GM18511 (cell line): ENCODE measurements at regions not wholly inside any gene's neighbourhood (a gene's known extent, or its start where the extent isn't known, plus 50 kb on each side); places are given as distances from the start of the nearest gene placed in this dataset.
"Not testable (repeated sequence)": the region's sequence is repeated elsewhere in the genome, so short reads cannot be mapped to it uniquely, and the experiment has no call there.

Experiments
- ATAC-seq: cut with Tn5 transposase; IDR thresholded peaks from one replicate; pipeline ENCODE4 v1.9.1; 2021; ENCODE audit warnings: mild to moderate bottlenecking, moderate library complexity; ENCODE audit not compliant: unreplicated experiment

- ATAC-seq: no peak
Observed at GRCh38 chr7:49660170-49660783, 113.2 kb upstream of the VWC2 start.

GRCh38 chr7:49660976-49661375 lies 112.5 kb upstream of the VWC2 start:
- ATAC-seq: no peak

- ATAC-seq: not testable (repeated sequence)
Observed at GRCh38 chr7:49665963-49666362, 107.5 kb upstream of the VWC2 start.

GRCh38 chr7:49666764-49667163 lies 106.7 kb upstream of the VWC2 start:
- ATAC-seq: no peak

GRCh38 chr7:49669285-49669684 lies 104.2 kb upstream of the VWC2 start:
- no peak for ATAC-seq

- no peak for ATAC-seq
Observed at GRCh38 chr7:49669692-49670260, 103.7 kb upstream of the VWC2 start.

GRCh38 chr7:49670991-49671390 lies 102.4 kb upstream of the VWC2 start:
- no peak for ATAC-seq

GRCh38 chr7:49692516-49692915 lies 80.9 kb upstream of the VWC2 start:
- peak; percentile 65 for ATAC-seq

- no peak for ATAC-seq
Observed at GRCh38 chr7:49695971-49696370, 77.5 kb upstream of the VWC2 start.

GRCh38 chr7:49700841-49701240 lies 72.6 kb upstream of the VWC2 start:
- no peak for ATAC-seq

GRCh38 chr7:49702099-49702498 lies 71.3 kb upstream of the VWC2 start:
- no peak for ATAC-seq

- ATAC-seq: no peak
Observed at GRCh38 chr7:49703337-49703736, 70.1 kb upstream of the VWC2 start.

GRCh38 chr7:49703881-49704280 lies 69.6 kb upstream of the VWC2 start:
- no peak for ATAC-seq

- no peak for ATAC-seq
Observed at GRCh38 chr7:49706106-49706505, 67.3 kb upstream of the VWC2 start.

GRCh38 chr7:49707891-49708290 lies 65.5 kb upstream of the VWC2 start:
- no peak for ATAC-seq

- no peak for ATAC-seq
Observed at GRCh38 chr7:49708590-49708989, 64.8 kb upstream of the VWC2 start.

- not testable (repeated sequence) for ATAC-seq
Observed at GRCh38 chr7:49711072-49711723, 62.2 kb upstream of the VWC2 start.

GRCh38 chr7:49714182-49714581 lies 59.3 kb upstream of the VWC2 start:
- no peak for ATAC-seq

- no peak for ATAC-seq
Observed at GRCh38 chr7:49715486-49715885, 58.0 kb upstream of the VWC2 start.

GRCh38 chr7:49717547-49717946 lies 55.9 kb upstream of the VWC2 start:
- no peak for ATAC-seq

GRCh38 chr7:49718760-49719159 lies 54.7 kb upstream of the VWC2 start:
- ATAC-seq: no peak

- ATAC-seq: no peak
Observed at GRCh38 chr7:49721441-49721840, 52.0 kb upstream of the VWC2 start.
